HEK293 (cell line): ENCODE measurements at regions not wholly inside any gene's neighbourhood (a gene's known extent, or its start where the extent isn't known, plus 50 kb on each side); places are given as distances from the start of the nearest gene placed in this dataset.

Experiments
- BCL6B ChIP-seq: fragments of 450-650 bp; formaldehyde crosslinking; IDR thresholded peaks from 2 replicates; pipeline ENCODE4 v1.5.1; 2017; ENCODE audit warnings: missing biosample characterization, missing genetic modification characterization
- CTCF ChIP-seq: fragments of 450-650 bp; formaldehyde crosslinking; IDR thresholded peaks from 2 replicates; pipeline ENCODE4 v1.5.1; 2016; ENCODE audit warnings: missing biosample characterization, missing genetic modification characterization
- PRDM10 ChIP-seq: fragments of 450-650 bp; formaldehyde crosslinking; IDR thresholded peaks from 2 replicates; pipeline ENCODE4 v1.5.1; 2016; ENCODE audit warnings: missing biosample characterization, missing genetic modification characterization
- TCF7L2 ChIP-seq: IDR thresholded peaks from 2 replicates; pipeline ENCODE4 v1.6.1; 2011; ENCODE audit warnings: low read depth, mild to moderate bottlenecking, inconsistent platforms, low read length, moderate library complexity, borderline replicate concordance
- ZNF175 ChIP-seq: fragments of 450-650 bp; formaldehyde crosslinking; IDR thresholded peaks from 2 replicates; pipeline ENCODE4 v1.5.1; 2016; ENCODE audit warnings: missing biosample characterization, missing genetic modification characterization
- ZNF792 ChIP-seq: fragments of 450-650 bp; formaldehyde crosslinking; IDR thresholded peaks from 2 replicates; pipeline ENCODE4 v1.5.1; 2016; ENCODE audit warnings: missing biosample characterization, missing genetic modification characterization

GRCh38 chr14:52148371-52148770 is 79.5 kb upstream of the NID2 start:
- TF ChIP-seq ZNF792 (tag by site-specific recombination) (no peak), CTCF (tag by site-specific recombination) (no peak), PRDM10 (no peak), ZNF175 (tag by site-specific recombination) (no peak), BCL6B (tag by site-specific recombination) (no peak), TCF7L2 (no peak)
